Activated CD8-positive, alpha-beta memory T cell treated with anti-CD3 and anti-CD28 coated beads, Interleukin-2, amount 50 U/mL, for 1 hour (primary cell): ENCODE measurements at regions not wholly inside any gene's neighbourhood (a gene's known extent, or its start where the extent isn't known, plus 50 kb on each side); places are given as distances from the start of the nearest gene placed in this dataset.

Experiments used
- DNase-seq: peaks from one replicate; pipeline ENCODE4 v3.0.0-alpha.2; 2020; ENCODE audit errors: extremely low read depth

DNA sequence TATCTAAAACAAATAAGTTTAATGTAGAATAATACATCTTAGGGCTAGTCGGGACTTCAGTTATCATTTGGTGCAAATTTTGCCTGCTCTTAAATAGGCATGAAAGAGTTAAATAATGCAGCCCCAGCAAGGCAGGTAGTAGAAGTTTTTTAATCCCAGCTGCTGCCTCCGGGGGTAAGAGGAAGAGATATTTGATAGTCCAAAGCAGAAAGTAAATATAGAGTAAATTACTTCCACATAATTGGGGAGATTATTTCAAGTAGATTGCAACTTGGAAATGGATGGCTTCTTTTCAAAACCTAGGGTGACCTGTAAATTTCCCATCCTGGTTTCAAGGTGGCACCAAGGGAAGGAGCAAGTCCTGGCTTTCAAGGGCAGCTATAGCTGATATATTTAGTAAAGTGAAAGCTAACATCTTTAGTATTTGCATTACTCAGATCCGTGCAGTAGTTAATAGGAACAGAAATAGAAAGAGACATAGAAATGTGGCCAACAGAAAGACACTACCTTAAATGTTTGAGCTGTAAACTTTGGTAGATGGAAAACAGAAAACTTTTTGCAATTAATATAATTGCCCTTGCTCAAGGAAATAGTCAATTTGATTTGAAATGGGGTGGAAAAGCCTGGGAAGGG lies 109.1 kb downstream of the LMO4 start:
- no peak for DNase-seq

DNA sequence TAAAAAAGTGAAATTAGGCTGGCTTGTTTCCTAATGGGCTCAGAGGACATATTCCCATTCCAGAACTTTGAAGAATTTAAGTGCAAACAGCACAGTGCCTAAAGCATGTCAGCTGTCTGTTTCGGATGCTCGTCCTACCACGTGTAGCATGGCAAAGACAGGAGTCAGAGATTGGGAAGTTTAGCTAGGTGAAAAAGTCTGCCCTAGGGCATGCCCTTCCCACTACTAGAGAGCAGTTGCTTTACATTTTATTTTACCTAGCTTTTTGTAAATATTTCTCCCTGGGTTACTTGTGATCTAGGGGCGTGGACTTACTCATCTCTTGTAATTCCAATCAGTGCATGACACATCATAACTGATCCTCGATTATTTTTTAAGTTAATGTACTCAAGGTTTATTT lies 111.1 kb downstream of the LMO4 start:
- no peak for DNase-seq

DNA sequence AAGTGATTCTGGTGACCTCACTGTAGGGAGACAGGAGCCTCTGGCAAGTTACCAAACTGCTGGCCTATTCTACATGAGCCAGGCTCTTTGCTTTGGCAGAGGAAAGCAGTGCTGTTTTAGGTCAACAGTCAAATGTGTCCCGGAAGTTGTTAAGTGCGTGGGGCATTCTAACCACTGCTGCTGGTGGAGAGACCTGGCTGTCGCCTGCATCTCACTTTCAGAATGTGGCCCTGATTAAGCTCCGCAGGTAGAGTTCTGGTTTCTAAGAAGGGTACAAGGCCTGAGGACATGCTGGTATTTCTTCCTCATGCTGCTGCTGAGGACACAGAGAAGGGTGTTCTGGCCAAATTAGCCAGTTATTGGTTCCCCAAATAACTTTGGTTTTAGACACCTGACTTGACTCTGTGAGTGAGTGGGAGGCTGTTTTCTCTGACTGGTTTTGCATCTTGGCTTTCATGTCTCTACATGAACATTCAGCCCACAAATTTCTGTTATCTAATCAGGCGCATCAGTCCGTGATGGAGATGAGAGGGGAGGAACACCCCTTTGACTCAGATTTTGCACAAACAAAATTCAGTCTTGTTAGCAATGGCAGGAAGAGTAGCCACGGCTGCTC lies 120.8 kb downstream of the LMO4 start:
- DNase-seq: no peak

DNA sequence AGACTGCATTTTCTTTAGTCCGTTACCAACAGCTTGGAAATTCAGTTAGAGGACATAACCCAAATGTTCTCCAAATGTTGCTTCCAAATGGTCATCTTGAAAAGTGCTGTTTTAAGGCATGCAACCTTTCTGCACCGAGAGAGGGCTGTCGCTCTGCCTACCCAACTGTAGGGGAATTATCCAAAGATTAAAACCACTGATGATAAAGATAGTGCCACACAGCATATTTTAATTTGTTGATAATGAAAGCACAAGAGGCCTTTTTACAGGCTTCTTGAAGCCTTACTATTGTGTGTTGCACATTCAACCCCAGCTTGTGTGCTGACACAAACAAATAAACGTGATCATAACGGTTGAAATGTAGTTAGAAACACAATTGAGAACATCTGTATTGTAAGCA lies 121.5 kb downstream of the LMO4 start:
- DNase-seq: no peak

DNA sequence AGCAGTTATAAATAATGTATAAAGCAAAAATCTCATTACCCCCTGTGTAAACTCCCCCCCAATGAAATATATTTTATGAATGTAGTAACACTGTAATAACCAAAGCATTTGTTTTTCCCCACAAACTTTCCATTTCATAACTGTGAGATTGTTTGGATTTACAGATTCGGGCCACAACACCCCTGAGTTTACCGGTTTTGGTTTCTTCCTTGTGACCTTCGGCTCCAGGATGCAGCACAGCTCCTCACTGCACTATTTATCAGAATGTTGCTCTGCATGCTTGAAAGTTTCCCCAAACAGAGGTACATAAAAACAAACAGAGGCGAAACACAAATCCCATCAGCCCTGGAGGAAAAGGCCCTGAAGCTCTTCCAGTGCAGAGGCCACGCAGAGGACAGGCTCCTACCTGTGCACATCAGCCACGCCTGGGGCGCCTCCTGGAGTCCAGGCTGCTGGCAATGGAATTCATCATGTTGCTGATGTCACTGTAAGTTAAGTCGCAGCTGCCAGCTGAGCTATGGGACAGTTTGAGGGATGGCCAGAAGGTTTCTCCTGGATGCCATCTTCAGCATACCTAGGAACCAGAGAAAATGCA lies 122.0 kb downstream of the LMO4 start:
- DNase-seq: no peak

DNA sequence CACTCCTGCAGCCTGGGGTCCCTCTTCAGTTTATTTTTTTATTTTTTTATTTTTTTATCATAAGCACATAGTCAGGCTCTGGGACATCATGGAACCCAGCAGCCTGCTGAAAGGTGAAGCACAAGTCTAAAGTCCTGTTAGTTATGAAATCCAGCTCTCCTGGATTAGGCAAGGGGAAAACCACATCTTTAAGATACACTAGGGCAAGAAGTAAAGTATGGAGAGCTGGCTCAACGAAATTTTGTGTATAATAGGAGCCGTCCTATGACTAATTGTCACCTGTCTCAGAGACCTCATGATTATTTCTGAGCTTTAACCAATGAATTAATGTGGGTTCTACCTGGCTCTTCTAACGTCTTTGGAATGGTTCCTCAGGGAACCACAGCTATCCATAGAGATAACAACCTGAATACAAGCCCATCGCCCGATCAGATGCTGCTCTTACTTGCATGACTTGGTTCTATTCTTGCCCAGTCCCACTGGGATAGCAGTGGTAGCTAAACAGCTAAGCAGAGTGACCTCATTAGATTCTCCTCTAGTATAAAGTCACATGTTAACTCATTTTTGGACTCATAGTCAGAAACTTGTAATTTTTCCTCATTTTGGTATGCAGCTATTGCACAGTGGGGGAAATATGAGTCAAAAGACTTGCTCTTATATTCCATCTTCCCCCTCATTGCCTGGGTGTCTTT lies 122.7 kb downstream of the LMO4 start:
- no peak for DNase-seq

DNA sequence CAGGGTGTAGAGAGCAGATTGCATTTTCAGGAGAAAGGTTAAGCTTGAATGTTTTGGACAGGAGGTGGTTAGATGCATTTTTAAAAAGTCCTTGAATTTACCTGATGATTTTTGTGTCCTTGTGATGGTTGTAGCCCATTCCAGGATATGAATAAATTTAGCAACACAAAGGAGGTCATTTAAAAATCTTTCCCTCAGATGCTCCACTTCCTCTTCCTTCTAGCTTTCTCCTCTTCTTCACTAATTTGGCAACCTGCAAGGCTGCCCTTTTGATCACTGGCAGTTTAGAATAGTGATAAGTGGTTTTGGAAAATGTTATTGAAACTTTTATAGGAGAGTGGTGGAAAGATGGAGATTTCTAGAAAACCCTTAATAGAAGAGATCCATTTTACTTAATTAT lies 124.0 kb downstream of the LMO4 start:
- DNase-seq: no peak

DNA sequence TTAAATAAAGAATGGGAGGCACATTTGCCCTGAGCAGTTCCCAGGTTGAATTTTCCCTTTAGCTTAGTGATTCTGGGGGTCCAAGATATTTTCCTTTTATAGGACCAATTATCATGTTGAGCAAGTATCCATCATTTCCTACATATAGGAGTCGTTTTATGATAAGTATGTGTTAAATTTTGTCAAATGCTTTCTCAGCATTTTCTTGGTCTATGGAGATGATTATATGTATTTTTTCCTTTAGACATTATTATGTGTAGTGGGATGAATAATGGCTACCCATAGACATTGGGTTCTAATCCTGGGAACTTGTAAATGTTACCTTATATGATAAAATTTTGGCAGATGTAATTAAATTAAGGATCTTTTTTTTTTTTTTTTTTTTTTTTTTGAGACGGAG lies 128.7 kb downstream of the LMO4 start:
- no peak for DNase-seq

DNA sequence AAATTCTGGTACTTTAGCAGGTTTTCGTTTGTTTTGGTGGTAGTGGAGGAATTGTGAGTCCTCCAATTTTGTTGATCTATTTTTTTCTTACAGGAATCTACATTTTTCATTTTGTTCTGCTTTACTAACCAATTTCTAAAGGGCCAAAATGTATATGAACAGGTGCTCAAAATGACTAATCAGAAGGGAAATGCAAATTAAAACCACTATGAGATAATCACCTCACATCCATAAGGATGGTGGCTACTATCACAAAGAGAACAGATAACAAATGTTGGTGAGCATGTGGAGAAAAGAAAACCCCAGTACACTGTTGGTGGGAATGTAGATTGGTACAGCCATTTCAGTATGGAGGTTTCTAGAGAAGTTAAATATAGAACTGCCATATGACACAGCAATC lies 134.2 kb downstream of the LMO4 start:
- DNase-seq: no peak

DNA sequence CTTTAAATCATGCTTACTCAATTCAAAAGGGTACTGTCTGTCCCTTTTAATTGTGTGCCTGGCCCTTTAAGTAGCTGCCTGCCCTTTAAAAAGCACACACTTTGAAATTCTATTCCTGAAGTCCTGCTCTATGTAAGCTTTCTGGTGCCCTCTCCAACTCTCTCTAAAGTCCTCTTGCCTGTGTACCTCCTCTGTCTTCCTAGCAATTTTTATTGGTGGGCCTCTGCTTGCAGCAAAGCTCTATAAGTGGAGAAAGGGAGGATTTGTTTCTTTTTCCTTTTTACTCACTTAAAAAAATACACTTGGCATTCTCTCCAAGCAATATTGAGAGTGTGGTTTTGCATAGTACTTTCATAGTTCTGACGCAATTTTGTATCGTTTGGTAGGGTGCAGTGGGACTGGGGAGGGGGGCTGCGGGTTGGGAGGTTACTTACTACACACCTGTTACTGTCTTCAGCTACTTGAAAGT lies 135.4 kb downstream of the LMO4 start:
- DNase-seq: no peak

DNA sequence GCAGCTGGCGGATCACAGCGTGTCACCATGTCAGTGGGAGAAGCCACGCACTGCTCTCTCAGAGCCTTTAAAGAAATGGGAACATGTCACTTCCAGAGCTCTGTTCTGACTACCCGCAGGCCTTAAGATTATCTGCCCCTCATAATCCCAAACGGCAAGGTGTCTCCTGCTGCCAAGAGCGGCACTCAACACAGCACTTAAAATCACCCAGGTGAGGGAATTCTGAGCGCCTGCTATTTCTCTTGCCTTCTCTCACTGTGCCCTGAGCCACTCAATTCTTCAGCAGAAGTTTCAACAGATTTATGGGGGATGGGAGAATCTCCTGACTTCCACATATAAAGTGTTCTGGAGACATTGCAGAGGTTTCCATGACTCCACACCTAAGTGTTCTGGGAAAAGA lies 137.9 kb downstream of the LMO4 start:
- DNase-seq: no peak

DNA sequence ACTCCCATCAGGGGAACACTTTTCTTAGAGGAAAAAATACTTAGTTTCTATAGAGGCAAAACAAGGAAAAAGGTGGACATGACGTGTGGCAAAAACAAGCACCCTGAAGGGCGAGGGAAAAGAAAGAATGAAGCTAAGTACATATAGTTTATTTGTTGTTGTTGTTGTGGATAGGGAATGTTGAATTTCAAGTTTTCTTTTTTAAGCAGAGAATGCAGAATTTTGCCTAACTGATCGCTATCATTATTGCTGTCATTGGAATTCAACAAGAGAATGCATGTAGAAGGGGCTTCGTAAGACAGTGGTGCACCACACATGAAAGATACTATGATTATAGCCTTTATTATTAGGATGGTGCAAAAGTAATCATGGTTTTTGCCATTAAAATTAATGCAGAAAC lies 144.0 kb downstream of the LMO4 start:
- no peak for DNase-seq

DNA sequence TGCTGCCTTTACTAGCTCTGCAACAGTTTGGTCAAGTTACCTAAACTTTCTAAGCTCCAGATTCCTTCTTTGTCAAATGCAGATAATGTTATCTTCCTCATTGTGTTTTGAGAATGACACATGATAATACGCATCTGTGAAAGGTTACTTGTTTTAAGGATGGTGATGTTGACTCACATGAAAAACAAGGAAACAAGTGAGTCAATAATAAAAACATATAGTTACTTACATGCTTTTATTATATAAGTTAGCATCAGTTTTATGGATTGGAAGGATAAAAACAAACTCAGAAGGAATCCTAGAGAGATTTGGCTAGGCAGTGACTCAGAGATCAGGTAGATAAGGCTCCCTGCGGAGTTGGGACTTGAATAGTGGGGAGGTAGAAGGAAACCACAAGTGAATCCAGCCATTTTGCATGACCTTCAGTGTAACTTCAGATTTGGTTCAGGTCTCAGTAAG lies 144.6 kb downstream of the LMO4 start:
- DNase-seq: no peak

DNA sequence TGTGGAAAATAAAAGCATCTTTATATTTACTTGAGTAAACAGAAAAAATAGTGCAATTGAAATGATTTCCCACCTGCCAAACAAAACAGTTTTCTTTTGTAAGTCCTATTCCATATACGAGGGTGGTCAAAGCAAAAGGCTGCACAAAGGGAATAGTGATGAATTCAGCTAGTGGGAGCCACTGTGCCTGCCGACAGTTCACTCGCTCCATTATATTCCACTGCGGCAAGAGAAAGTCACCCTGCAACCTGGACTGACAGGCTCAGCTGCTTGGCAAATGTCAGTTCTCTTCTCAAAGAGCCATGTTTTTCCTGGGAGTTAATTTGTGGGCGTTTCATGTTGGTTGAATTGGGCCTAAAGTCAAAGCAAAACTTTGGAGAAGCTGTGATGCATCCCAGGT lies 145.4 kb downstream of the LMO4 start:
- DNase-seq: no peak

DNA sequence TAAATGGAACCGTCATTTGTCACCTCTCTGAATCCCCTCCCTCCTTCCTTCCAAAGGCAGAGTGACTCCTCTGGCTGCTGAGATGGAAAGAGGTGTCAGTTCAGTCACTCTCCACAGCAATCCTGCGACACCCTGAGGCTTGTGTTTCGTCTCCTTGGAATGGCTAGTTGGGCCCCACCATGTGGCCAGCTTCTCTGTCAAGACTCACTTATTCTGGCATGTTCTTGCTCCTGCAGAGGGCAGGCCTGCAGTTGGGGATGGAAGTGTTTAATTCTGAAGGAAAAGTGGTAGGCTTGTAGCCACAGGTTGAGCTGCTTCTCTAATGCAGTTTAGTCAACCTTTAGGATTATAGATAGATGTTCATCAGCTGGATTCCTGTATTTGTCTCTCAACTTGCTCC lies 149.6 kb downstream of the LMO4 start:
- no peak for DNase-seq

DNA sequence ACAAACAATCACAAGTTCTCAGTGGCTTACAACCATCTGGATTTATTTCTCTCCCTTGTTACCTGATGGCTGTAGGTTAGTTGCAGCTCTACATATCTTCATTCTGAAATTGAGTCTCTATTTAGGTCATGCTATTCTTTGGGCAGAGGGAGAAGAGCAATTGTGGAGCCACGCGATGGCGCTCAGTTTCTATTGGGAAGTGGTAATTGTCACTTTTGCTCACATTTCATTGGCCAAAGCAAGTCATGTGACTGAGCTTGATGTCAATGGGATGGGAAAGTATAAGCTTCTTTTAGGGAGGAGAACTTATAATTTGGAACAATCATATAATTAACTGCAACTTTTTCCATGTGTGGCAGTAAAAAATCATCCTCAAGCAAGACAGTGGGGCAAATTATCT lies 166.5 kb downstream of the LMO4 start:
- DNase-seq: no peak

DNA sequence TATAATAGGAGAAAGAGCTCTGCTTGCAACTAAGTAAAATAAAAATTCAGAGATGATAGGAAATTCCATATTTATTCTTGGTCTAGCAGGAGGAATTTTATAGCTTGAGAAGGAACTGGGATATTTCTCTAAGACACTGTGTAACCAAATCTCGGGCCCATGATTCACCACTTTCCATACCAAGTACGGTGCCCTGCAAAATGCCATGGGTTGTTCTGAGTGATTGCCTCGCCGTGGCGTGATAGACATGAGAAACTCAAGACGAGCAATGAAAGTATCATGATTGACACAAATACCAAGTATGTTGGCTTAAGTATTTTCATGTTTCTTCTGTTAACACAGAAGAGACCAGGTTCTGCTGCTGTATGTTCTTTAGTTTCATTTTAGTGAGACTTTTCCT lies 167.2 kb downstream of the LMO4 start:
- DNase-seq: no peak

DNA sequence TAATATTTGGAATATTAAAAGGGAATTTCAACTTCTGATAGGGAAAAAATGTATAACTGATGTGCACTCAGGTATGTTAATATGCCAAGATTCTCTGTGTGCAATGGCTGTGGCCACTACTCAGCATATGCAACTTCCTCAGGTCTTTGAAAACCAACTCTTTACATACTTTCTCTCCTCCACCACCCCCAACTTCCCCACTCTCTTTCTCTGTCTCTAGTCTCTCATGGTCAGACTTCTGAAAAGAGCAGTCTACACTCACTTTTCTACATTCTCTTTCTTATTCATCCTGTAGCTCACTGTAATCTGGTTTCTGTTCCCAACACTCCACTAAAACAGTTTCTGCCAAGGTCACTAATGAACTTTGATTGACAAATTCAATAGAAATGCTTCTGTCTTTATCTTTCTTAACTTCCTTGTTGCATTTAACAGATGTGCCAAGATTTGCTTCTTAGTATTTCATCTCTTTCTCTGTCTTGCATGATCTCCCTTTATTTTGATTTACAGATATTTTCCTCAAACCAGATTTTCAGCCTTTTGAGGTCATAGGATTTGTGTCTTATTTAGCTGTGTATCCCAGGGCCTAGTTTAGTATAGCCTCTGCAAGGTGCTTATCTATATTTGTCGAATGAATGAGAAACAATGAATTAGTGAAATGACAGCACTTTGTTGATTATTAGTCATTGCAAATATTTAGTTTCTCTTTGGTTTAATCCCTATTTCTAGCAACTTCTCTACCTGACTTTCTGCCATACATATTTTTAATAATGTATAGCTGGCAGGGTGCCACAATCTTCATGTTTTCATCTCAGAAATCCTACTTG lies 168.9 kb downstream of the LMO4 start:
- no peak for DNase-seq

DNA sequence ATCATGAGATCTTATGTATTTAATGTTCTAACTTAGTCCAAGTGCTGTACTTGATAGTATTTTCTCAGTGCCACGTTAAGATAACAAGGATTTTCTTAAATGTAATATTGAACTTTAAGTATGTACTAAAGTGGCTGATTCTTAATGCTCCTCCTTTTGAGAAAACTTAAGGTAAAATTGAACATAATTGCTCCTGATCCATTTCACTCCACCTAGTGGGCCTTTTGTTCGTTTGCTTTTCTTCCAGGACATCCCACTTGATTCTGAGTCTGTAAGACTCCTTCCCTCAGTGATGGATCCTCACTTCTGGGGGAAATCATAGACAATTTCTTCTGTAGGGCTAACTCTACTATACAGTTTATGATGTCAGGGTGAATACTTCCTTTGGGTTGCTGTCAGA lies 173.1 kb downstream of the LMO4 start:
- no peak for DNase-seq

DNA sequence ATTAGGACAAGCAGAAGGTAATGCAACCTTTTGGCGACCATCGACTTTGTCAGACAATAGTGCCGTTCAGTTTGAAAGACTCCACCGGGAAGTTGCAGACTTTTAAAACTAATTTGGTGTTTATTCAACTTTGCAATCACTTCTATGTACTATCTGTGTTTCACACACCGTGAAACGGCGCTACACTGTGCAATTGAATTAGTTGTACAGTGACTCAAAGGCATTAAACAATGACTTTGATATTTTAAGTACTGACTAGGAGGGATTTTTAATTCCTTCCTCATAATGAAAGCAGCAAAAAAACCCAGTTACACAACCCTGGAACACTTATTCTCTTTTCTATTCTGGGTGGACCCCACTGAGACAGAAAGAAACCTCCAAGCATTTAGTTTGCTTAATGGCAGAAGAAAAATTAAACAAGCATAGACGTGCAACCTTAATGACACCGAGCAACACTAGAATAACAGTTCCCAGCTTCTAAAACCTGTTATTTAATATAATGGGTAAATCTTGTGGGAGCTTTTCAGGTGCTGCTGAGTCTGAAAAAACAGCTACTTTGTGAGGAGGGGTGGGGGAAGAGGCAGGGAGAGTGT lies 176.8 kb downstream of the LMO4 start:
- DNase-seq: no peak

DNA sequence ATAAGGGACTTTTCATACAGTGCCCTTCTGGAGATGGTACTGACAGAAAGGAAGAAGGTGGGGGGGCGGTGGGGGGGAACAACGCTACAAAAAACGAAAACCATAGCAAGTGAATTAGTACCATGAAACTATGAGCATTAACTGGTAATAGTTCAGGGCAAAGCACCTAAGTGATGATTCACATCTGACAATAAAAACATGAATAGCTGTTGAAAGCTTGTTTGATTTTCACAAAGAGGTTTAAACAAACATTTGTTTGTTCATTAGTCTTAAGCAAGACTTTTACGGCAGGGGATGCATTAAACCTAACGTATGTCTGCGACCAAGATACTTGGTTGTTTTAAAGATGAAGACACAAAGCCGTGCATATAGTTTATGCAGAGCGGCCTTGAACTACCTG lies 177.5 kb downstream of the LMO4 start:
- DNase-seq: no peak
